Panc1 (cell line): ENCODE measurements at regions not wholly inside any gene's neighbourhood (a gene's known extent, or its start where the extent isn't known, plus 50 kb on each side); places are given as distances from the start of the nearest gene placed in this dataset.

Source experiments
- ATAC-seq: fragments of 200-7000 bp; cut with Tn5 transposase; 2 replicates; pipeline ENCODE4 v1.9.1; 2020; ENCODE audit warnings: mild to moderate bottlenecking, moderate library complexity
- BruUV-seq: library from RNA; stranded (reverse); fragments of 400-500 nt; replicated peaks from 2 replicates; lab custom pipeline; 2021; lab: Mats Ljungman, UMichigan
- CTCF ChIA-PET: fragments of 300-600 bp; sonication (Branson Sonifier 250); formaldehyde crosslinking; loops from one replicate; lab custom pipeline; 2022; ENCODE audit warnings: antibody characterized with exemption; lab: Charles Lee
- POLR2A ChIA-PET: fragments of 300-600 bp; sonication (Branson Sonifier 250); formaldehyde crosslinking; loops from one replicate; lab custom pipeline; 2022; ENCODE audit warnings: antibody characterized with exemption; lab: Charles Lee
- DNase-seq: peaks from one replicate; pipeline ENCODE4 v3.0.0-alpha.2; 2010; ENCODE audit warnings: low read depth, low spot score
- H3K27ac ChIP-seq: 2 replicates; pipeline ENCODE4 v1.5.1; 2011; ENCODE audit warnings: mild to moderate bottlenecking, low read length, inconsistent platforms
- H3K27me3 ChIP-seq: fragments of 200-500 bp; sonication (Bioruptor generic); 2 replicates; pipeline ENCODE4 v1.6.0; 2014; ENCODE audit warnings: low read length, inconsistent platforms; ENCODE audit not compliant: control insufficient read depth, insufficient read depth
- H3K36me3 ChIP-seq: fragments of 200-500 bp; sonication (Bioruptor generic); 2 replicates; pipeline ENCODE4 v1.5.1; 2014; ENCODE audit warnings: inconsistent platforms, mild to moderate bottlenecking, low read length, moderate library complexity; ENCODE audit not compliant: control insufficient read depth, insufficient read depth
- H3K4me1 ChIP-seq: 2 replicates; pipeline ENCODE4 v1.5.1; 2011; ENCODE audit warnings: inconsistent platforms, mild to moderate bottlenecking, low read length, moderate library complexity; ENCODE audit not compliant: control insufficient read depth, insufficient read depth
- H3K4me3 ChIP-seq, 2 experiments: 2 replicates each; pipeline ENCODE4 v1.5.1; 2011 to 2012; ENCODE audit warnings: low read depth in 2 of 2, low read length in 2 of 2, mild to moderate bottlenecking in 2 of 2, inconsistent platforms in 1 of 2, moderate library complexity in 1 of 2
- H3K9me3 ChIP-seq: fragments of 200-500 bp; sonication (Bioruptor generic); 2 replicates; pipeline ENCODE4 v1.5.1; 2014; ENCODE audit warnings: low read depth, mild to moderate bottlenecking, inconsistent platforms, low read length, moderate library complexity; ENCODE audit not compliant: control insufficient read depth, insufficient read depth
- POLR2AphosphoS5 ChIP-seq: IDR thresholded peaks from 2 replicates; pipeline ENCODE4 v1.6.1; 2012; ENCODE audit warnings: mild to moderate bottlenecking, low read depth, low read length, moderate library complexity
- SIN3A ChIP-seq: IDR thresholded peaks from 2 replicates; pipeline ENCODE4 v1.6.1; 2012; ENCODE audit warnings: low read depth, mild to moderate bottlenecking, low read length, moderate library complexity, borderline replicate concordance; ENCODE audit not compliant: insufficient read depth
- TCF7L2 ChIP-seq: IDR thresholded peaks from 2 replicates; pipeline ENCODE4 v1.6.1; 2011; ENCODE audit warnings: mild to moderate bottlenecking, low read depth, low read length, inconsistent platforms
- in situ Hi-C: cut with HindIII; loops from 2 replicates; pipeline ENCODE4 v1.10.0; 2016; ENCODE audit warnings: low sequenced_read_pairs, low pct_unique_long_range_greater_than_20kb
- intact Hi-C: fragments of 100-400 bp; cut with micrococcal nuclease; formaldehyde crosslinking; loops from one replicate; pipeline ENCODE4 v1.10.0; 2022; ENCODE audit not compliant: unreplicated experiment
- TF ChIP-seq, protein P1 (sequence below), 2 experiments: IDR thresholded peaks; 2 replicates each; pipeline ENCODE4 v1.6.1; 2011 to 2012; ENCODE audit warnings: low read depth in 2 of 2, control low read depth in 1 of 2, low read length in 1 of 2, mild to moderate bottlenecking in 1 of 2, moderate library complexity in 1 of 2; ENCODE audit not compliant: insufficient read depth in 1 of 2
- TF ChIP-seq, protein P2 (sequence below): fragments of 450-650 bp; IDR thresholded peaks from 2 replicates; pipeline ENCODE4 v1.5.1; 2017; ENCODE audit warnings: mild to moderate bottlenecking

- TF ChIP-seq, protein P1, sequence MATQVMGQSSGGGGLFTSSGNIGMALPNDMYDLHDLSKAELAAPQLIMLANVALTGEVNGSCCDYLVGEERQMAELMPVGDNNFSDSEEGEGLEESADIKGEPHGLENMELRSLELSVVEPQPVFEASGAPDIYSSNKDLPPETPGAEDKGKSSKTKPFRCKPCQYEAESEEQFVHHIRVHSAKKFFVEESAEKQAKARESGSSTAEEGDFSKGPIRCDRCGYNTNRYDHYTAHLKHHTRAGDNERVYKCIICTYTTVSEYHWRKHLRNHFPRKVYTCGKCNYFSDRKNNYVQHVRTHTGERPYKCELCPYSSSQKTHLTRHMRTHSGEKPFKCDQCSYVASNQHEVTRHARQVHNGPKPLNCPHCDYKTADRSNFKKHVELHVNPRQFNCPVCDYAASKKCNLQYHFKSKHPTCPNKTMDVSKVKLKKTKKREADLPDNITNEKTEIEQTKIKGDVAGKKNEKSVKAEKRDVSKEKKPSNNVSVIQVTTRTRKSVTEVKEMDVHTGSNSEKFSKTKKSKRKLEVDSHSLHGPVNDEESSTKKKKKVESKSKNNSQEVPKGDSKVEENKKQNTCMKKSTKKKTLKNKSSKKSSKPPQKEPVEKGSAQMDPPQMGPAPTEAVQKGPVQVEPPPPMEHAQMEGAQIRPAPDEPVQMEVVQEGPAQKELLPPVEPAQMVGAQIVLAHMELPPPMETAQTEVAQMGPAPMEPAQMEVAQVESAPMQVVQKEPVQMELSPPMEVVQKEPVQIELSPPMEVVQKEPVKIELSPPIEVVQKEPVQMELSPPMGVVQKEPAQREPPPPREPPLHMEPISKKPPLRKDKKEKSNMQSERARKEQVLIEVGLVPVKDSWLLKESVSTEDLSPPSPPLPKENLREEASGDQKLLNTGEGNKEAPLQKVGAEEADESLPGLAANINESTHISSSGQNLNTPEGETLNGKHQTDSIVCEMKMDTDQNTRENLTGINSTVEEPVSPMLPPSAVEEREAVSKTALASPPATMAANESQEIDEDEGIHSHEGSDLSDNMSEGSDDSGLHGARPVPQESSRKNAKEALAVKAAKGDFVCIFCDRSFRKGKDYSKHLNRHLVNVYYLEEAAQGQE (IDR thresholded peaks at IDR 0.05; ENCODE audit: insufficient read depth in 1 of 2, low read depth in 2 of 2, low read length in 1 of 2) = no peak
- no peak for TF ChIP-seq SIN3A
- TF ChIP-seq, protein P2, sequence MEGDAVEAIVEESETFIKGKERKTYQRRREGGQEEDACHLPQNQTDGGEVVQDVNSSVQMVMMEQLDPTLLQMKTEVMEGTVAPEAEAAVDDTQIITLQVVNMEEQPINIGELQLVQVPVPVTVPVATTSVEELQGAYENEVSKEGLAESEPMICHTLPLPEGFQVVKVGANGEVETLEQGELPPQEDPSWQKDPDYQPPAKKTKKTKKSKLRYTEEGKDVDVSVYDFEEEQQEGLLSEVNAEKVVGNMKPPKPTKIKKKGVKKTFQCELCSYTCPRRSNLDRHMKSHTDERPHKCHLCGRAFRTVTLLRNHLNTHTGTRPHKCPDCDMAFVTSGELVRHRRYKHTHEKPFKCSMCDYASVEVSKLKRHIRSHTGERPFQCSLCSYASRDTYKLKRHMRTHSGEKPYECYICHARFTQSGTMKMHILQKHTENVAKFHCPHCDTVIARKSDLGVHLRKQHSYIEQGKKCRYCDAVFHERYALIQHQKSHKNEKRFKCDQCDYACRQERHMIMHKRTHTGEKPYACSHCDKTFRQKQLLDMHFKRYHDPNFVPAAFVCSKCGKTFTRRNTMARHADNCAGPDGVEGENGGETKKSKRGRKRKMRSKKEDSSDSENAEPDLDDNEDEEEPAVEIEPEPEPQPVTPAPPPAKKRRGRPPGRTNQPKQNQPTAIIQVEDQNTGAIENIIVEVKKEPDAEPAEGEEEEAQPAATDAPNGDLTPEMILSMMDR = no peak
- no peak for TF ChIP-seq TCF7L2
- no peak for TF ChIP-seq POLR2AphosphoS5
- H3K36me3 ChIP-seq = no peaks in the 10 kb centered on the region
- no peaks in the 10 kb centered on the region for H3K4me1 ChIP-seq
- H3K4me3 ChIP-seq = no peak overlapping the region
- no peaks in the 10 kb centered on the region for H3K27me3 ChIP-seq
- intact Hi-C loops = no loop called here
- ChIA-PET POLR2A (no interaction called here), CTCF (no interaction called here)
- in situ Hi-C loops = no loop called here
- no peaks in the 10 kb centered on the region for H3K9me3 ChIP-seq
- no peak overlapping the region for H3K27ac ChIP-seq
- no peak for DNase-seq
- no TSS peak for BruUV-seq
- ATAC-seq = no peak
These were observed 837.3 kb upstream of the TMEM132C start for GRCh38 chr12:127429551-127430285.

GRCh38 chr12:127430401-127430800 is 836.6 kb upstream of the TMEM132C start:
- H3K4me3 ChIP-seq = no peak overlapping the region
- ChIA-PET POLR2A (no interaction called here), CTCF (no interaction called here)
- no peak overlapping the region for H3K27ac ChIP-seq
- DNase-seq = no peak
- H3K36me3 ChIP-seq = no peaks in the 10 kb centered on the region
- H3K9me3 ChIP-seq = no peaks in the 10 kb centered on the region
- no peaks in the 10 kb centered on the region for H3K27me3 ChIP-seq
- in situ Hi-C loops (no loop called here), intact Hi-C loops (no loop called here)
- TF ChIP-seq, protein P2 = no peak
- no peaks in the 10 kb centered on the region for H3K4me1 ChIP-seq
- no peak for ATAC-seq
- BruUV-seq = no TSS peak
